ENCODE measurements at regions not wholly inside any gene's neighbourhood (a gene's known extent, or its start where the extent isn't known, plus 50 kb on each side); places are given as distances from the start of the nearest gene placed in this dataset.

- intact Hi-C loops (cut with DNase I; ENCODE audit: low total_unique reads), result loop anchor here (5.0 kb wide), 1 partner anchor 578 kb away; no protein-coding TSS in a partner anchor
- H3K4me1 ChIP-seq, result peaks cover 0 to 8% (median 5%) of the 10 kb centered on the region in 4 donors
- no peak overlapping the region for H3K27ac ChIP-seq
- TF ChIP-seq, protein P1, sequence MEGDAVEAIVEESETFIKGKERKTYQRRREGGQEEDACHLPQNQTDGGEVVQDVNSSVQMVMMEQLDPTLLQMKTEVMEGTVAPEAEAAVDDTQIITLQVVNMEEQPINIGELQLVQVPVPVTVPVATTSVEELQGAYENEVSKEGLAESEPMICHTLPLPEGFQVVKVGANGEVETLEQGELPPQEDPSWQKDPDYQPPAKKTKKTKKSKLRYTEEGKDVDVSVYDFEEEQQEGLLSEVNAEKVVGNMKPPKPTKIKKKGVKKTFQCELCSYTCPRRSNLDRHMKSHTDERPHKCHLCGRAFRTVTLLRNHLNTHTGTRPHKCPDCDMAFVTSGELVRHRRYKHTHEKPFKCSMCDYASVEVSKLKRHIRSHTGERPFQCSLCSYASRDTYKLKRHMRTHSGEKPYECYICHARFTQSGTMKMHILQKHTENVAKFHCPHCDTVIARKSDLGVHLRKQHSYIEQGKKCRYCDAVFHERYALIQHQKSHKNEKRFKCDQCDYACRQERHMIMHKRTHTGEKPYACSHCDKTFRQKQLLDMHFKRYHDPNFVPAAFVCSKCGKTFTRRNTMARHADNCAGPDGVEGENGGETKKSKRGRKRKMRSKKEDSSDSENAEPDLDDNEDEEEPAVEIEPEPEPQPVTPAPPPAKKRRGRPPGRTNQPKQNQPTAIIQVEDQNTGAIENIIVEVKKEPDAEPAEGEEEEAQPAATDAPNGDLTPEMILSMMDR (IDR thresholded peaks at IDR 0.05), result no peak
- H3K4me3 ChIP-seq, result no peak overlapping the region
- H3K36me3 ChIP-seq, result no peaks in the 10 kb centered on the region
- H3K9me3 ChIP-seq, result no peaks in the 10 kb centered on the region
- no peak for DNase-seq
- H3K27me3 ChIP-seq, result no peaks in the 10 kb centered on the region
Measured at GRCh38 chr6:12235341-12235740, 54.8 kb upstream of the EDN1 start.

DNA sequence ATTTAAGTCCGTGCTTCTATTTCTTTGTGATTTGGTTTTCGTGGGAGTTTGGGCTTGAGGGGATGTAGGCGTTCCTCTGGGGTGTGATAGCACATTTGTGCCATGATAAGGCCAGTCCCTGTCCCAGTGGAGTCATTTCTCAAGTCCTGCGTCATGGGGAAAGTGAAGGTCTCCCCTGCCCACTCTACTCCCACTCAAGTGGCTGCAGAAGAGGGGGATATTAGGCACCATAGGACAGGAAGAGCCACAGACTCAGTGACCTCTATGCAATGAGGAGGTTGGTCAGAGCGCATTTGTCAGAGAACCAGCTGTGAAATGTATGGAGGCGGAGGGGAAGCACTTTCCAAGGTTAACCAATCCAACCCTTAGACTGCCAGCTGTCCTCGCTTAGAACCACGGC, 51.9 kb upstream of the EDN1 start:
- H3K4me3 ChIP-seq, result no peak overlapping the region
- no peaks in the 10 kb centered on the region for H3K36me3 ChIP-seq
- no peaks in the 10 kb centered on the region for H3K9me3 ChIP-seq
- no peak overlapping the region for H3K27ac ChIP-seq
- intact Hi-C loops (cut with DNase I; ENCODE audit: low total_unique reads), result loop anchor here (5.0 kb wide), 1 partner anchor 581 kb away; no protein-coding TSS in a partner anchor
- DNase-seq, result no peak
- no peaks in the 10 kb centered on the region for H3K27me3 ChIP-seq
- peaks cover 0 to 7% (median 5%) of the 10 kb centered on the region in 4 donors for H3K4me1 ChIP-seq
- TF ChIP-seq, protein P1 (IDR thresholded peaks at IDR 0.05), result no peak

All from tibial artery (tissue), 4 donors.